ENCODE measurements at regions not wholly inside any gene's neighbourhood (a gene's known extent, or its start where the extent isn't known, plus 50 kb on each side); places are given as distances from the start of the nearest gene placed in this dataset.

GRCh38 chr12:127118251-127118650 lies 1148.7 kb upstream of the TMEM132C start:
- TF ChIP-seq CTCF (IDR thresholded peaks at IDR 0.05) (no peak), EP300 (IDR thresholded peaks at IDR 0.05) (no peak), POLR2A (IDR thresholded peaks at IDR 0.05; ENCODE audit: low read depth) (no peak)
